NCI-H2196 (cell line): ENCODE measurements at regions not wholly inside any gene's neighbourhood (a gene's known extent, or its start where the extent isn't known, plus 50 kb on each side); places are given as distances from the start of the nearest gene placed in this dataset.
"Not testable (repeated sequence)": the region's sequence is repeated elsewhere in the genome, so short reads cannot be mapped to it uniquely, and the experiment has no call there.

Experiments
- DNase-seq: peaks from one replicate; lab custom pipeline; 2025; ENCODE audit not compliant: unreplicated experiment; lab: John Stamatoyannopoulos, UW

DNA sequence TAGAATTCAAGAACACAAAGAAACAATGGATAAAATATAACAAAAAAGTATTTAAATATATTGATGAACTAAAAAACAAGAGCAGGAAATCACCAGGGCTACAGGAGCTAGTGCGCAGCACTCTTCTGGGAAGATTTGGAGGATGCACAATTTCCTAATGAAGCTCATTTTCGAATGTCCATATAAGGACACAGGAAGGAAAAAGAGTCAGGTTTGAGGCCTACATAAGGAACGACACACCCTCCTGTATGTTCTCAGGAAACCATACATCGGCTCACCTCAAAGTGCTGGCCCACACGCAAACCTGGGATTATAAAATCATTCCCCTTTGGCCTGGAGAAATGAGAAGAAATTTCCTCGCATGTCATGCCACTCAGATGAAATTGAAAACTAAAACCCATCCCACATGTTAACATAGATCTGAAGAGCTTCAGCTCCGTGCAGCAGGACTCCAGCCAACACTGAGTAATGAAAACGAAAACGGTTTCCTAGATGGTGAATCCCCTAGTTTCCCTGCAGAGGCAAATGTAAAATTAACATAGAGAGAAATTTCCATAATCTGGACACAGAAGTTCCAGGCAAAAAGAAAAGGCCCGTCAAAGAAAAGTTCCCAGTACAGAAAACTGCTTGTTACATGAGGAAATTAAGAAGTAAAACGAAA is 825.8 kb downstream of the SOCS6 start:
- no peak for DNase-seq

GRCh38 chr18:71107244-71107643 is 818.4 kb downstream of the SOCS6 start:
- no peak for DNase-seq

DNA sequence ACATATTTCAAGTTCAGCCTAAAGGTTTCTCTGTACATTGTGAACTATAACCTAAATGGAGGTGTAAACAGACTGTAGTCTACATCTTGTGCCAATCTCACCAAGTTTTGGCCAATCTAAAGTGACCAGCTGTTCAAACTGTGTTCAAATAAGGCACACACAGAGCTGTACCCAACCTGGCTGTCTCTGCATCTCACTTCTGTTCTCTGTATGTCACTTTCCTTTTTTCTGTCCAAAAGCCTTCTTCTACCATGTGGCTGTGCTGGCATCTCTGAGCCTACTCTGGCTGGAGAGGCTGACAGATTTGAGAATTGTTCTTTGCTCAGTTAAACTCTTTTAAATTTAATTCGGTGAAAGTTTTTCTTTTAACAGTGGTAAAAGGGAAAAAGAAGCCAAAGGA is 817.9 kb downstream of the SOCS6 start:
- no peak for DNase-seq

DNA sequence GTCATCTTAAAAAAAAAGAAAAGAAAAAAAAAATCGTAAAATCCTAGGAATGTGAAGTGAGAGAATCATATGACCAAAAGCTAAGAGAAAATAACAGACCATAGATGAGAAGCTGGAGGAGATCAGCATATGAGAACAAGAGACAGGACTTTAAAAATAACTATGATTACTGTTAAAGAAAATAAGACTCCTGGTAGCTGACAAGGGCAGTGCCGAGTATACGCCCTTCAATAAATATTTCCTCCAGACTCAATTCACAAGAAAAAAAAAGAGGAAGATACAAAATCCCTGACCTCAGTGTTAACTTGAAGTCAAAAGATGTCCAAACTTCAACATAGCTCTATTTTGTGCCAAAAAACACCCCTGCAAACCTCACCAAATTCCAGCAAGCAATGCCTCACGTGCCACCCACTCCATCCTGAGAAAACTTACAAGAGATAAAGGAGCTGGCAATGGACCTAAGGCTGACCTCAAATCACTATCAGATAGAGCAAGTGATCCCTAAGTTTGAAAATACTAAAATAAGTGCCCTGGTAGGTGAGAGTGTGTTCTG is 817.2 kb downstream of the SOCS6 start:
- no peak for DNase-seq

DNA sequence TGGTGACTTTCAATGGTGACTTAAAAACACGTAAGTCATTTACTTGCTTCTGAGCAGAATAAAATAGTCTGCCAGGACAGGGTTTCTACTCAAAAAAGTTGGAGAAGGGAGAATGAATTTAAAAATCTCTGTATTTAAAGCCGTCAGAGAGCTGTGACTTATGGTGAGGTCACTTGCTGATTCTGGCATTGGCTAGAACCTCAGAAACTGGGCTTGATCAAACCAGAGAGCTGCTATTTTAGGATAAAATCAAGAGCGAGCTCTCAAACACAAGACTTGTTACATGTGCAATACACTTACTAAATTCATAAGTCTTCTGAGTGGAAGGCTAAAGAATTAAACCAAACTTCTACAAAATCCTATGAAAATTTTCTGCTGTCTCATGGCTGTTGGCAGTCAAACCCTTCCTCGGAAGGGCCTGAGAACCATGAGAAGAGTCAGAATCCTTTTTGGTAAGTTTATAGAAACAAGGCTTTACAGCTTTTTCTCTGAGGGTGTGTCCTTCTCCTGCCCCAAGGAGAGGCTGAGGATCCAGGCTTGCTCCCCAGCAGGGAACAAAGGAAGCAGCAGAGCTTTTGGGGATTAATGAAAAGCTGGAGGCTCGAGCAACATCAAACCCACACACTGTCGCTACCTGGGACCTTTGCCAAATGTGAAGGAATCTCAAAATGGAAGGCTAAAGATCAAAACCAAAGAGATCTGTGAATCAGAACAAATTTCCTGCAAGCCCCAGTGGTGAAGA is 816.4 kb downstream of the SOCS6 start:
- no peak for DNase-seq

DNA sequence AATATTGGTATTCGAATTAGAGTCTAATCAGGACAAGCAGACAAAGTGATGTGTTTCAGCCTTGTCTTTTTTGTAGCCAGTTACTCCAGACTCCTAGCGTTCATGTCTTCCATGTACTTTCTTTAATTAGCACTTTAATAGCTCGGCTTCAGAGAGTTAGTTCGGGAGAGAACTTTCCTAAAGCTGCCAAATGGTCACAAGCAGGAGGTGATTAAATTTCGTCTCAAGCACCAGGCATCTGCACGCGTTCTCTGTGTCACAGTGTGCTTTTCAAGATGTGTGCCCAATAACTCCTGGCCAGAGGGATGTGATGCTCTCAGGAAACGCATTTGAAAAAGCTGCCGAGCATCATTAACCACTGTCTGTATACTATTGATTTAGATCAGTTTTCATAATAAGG is 790.8 kb downstream of the SOCS6 start:
- DNase-seq = no peak

DNA sequence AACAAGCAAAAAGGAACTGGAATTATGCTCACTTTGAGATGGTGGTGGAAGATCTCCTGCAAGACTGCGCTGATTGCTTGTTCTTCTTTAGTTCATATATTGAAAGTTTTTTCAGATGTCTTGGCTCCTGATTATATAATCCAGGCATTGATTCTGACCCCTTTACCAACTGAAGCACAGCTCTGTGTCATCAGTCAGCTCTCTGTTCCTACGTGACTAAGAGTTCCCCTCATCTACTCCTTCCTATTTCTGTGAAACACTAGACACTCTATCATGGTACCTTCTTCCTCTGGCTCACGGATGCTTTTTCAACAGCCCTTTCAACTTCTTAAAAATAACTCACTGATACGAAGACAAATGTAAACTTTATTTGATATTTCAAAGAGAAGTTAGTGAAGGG is 788.6 kb downstream of the SOCS6 start:
- no peak for DNase-seq

GRCh38 chr18:71075147-71075546 is 786.3 kb downstream of the SOCS6 start:
- no peak for DNase-seq

- no peak for DNase-seq
Measured at GRCh38 chr18:71068338-71068737, 779.5 kb downstream of the SOCS6 start.

DNA sequence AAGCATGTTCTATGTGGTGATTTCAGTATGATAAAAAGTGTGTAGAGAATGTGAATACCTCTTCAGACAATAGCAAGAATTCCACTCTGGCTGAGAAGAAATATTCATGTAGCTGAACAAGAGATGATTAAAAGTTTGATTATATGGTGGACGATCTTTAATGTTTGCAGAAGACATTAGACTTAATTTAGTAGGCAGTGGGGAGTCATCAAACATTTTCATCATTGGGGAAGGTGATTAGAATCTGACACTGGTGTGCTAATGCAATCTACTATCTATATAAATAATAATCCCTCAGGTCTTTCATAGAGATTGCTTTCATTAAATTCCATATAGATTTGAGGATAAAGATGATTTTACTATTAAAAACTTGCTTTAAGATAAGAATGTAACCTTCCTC is 761.0 kb downstream of the SOCS6 start:
- DNase-seq = no peak

DNA sequence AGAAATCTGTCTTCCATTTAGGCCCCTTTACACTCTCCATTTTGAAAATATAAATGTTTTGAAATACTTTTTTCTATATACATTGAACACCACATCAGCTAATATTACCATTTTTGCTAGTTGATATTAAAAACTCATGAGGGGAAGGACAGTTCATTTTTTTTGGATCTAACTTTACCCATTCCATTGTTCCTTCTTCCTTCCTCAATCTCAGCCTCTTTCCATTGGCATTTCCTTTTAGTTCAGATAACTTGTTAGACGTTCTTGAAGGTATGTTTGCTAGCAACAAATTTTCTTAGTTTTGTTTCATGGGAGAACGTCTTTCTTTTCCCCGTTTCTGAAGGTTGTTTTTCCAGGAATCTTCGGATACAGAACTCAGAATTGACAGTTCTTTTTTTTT is 759.0 kb downstream of the SOCS6 start:
- DNase-seq = no peak

- no peak for DNase-seq
Measured at GRCh38 chr18:71045331-71046065, 756.7 kb downstream of the SOCS6 start.

DNA sequence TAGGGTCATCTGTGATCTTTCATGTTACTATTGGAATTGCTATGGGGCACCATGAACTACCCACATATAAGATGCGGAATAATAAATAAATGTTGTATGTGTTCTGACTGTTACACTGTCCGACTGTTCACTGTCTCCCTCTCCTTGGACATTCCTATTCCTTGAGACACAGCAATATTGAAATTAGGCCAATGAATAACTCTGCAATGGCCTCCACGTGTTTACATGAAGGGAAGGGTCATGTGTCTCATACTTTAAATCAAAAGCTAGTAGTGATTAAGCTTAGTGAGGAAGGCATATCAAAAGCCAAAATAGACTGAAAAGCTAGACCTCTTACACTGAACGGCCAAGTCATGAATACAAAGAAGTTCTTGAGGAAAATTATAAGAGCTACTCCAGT is 751.3 kb downstream of the SOCS6 start:
- no peak for DNase-seq

- DNase-seq = no peak
Measured at GRCh38 chr18:71038196-71038595, 749.4 kb downstream of the SOCS6 start.

- no peak for DNase-seq
Measured at GRCh38 chr18:71036783-71037182, 747.9 kb downstream of the SOCS6 start.

GRCh38 chr18:71031296-71032191 is 742.7 kb downstream of the SOCS6 start:
- DNase-seq = not testable (repeated sequence)

DNA sequence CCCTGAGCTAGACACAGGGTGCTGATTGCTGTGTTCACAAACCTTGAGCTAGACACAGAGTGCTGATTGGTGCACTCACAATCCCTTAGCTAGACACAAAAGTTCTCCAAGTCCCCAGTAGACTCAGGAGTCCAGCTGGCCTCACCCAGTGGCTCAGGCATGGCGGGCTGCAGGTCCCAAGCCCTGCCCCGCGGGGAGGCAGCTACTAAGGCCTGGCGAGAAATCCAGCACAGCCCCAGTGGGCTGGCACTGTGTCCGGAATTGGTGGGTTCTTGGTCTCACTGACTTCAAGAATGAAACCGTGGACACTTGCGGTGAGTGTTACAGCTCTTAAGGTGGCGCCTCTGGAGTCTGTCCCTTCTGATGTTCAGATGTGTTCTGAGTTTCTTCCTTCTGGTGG is 741.2 kb downstream of the SOCS6 start:
- not testable (repeated sequence) for DNase-seq

DNA sequence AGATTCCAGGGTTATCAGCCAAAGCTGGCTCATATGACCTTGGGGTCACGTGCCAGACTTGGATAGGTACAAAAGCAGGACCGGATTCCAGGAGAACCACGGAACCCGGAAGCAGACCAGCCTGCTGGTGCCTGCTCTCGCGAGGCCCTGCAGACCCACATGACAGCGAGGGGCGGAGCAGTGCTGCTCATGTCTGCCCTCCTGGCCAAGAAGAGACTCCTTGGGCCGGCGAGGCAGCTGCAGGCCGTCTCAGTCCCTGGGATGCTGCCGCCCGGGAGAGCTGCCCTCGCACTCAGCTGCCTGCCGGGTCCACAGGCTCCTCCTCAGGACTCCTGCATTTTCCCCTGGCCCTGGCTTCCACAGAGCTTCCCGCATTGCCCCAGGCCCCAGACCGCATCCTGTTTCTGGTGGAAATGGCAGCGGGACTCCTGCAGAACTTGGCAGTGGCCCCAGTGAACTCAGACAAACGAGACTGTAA is 739.5 kb downstream of the SOCS6 start:
- no peak for DNase-seq

GRCh38 chr18:71027531-71027930 is 738.7 kb downstream of the SOCS6 start:
- DNase-seq = no peak

DNA sequence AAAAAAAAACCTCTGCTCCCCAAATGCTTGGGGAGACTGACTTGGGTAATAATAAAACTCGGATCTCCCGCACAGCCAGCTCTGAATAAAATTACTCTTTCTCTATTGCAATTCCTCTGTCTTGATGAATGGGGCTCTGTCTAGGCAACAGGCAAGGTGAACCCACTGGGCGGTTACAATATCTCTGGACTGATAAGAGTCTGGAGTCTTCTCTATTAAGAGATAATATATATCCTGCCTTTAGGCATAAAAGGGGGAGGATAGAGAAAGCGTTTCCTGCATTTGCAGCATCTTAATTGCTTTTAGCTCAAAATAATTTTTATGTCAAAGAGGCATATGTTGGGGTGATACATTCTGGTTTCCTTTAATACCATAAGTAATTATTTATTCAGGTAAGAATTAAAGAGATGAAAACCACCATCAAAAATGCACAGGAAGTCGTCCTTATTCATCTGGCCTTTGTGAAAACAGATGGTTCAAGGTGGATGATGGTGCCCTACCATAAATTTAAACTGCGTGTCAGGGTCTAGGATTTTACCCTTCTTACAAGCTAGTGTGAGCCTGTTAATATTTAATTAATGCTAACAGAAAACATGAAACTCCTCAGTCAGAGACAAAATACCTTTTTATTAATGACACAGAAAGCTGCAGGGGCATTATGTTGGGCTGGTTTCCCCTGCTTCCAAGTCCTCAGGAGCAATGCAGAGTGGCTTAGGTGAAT is 736.8 kb downstream of the SOCS6 start:
- DNase-seq = no peak
